ENCODE measurements at regions not wholly inside any gene's neighbourhood (a gene's known extent, or its start where the extent isn't known, plus 50 kb on each side); places are given as distances from the start of the nearest gene placed in this dataset.
"Not testable (repeated sequence)": the region's sequence is repeated elsewhere in the genome, so short reads cannot be mapped to it uniquely, and the experiment has no call there.

GRCh38 chr1:67917006-67917405 lies 83.7 kb upstream of the GNG12 start:
- Histone ChIP-seq H3K27me3 (no peaks in the 10 kb centered on the region), H3K4me3 (no peak overlapping the region), H3K9me3 (no peaks in the 10 kb centered on the region), H3K27ac (no peak overlapping the region), H3K4me1 (no peaks in the 10 kb centered on the region), H3K36me3 (no peaks in the 10 kb centered on the region)
- DNase-seq (no peak), ATAC-seq (no peak)
- no peak for TF ChIP-seq CTCF (IDR thresholded peaks at IDR 0.05)
- intact Hi-C loops (cut with DNase I) = no loop called here

GRCh38 chr1:67916140-67916886 lies 83.0 kb upstream of the GNG12 start:
- ATAC-seq (no peak), DNase-seq (no peak)
- Histone ChIP-seq H3K4me1 (no peaks in the 10 kb centered on the region), H3K27me3 (no peaks in the 10 kb centered on the region), H3K9me3 (no peaks in the 10 kb centered on the region), H3K4me3 (no peak overlapping the region), H3K36me3 (no peaks in the 10 kb centered on the region), H3K27ac (no peak overlapping the region)
- TF ChIP-seq CTCF (IDR thresholded peaks at IDR 0.05) = no peak
- intact Hi-C loops (cut with DNase I) = no loop called here

GRCh38 chr1:67909776-67910175 lies 76.5 kb upstream of the GNG12 start:
- no peak for TF ChIP-seq CTCF (IDR thresholded peaks at IDR 0.05)
- Histone ChIP-seq H3K4me3 (no peak overlapping the region), H3K9me3 (no peaks in the 10 kb centered on the region), H3K4me1 (no peaks in the 10 kb centered on the region), H3K27me3 (no peaks in the 10 kb centered on the region), H3K27ac (no peak overlapping the region), H3K36me3 (no peaks in the 10 kb centered on the region)
- intact Hi-C loops (cut with DNase I) = no loop called here
- ATAC-seq (no peak), DNase-seq (no peak)

GRCh38 chr1:67908250-67908936 lies 75.1 kb upstream of the GNG12 start:
- H3K36me3 ChIP-seq = no peaks in the 10 kb centered on the region
- no peak for ATAC-seq
- no peak for TF ChIP-seq CTCF (IDR thresholded peaks at IDR 0.05)
- no peak overlapping the region for H3K27ac ChIP-seq
- no peaks in the 10 kb centered on the region for H3K27me3 ChIP-seq
- DNase-seq = no peak
- no peaks in the 10 kb centered on the region for H3K4me1 ChIP-seq
- H3K9me3 ChIP-seq = no peaks in the 10 kb centered on the region
- intact Hi-C loops (cut with DNase I) = no loop called here
- no peak overlapping the region for H3K4me3 ChIP-seq

GRCh38 chr1:67907467-67907866 lies 74.2 kb upstream of the GNG12 start:
- DNase-seq; H3K4me1 ChIP-seq; H3K4me3 ChIP-seq; H3K27ac ChIP-seq; H3K36me3 ChIP-seq; H3K27me3 ChIP-seq; H3K9me3 ChIP-seq; intact Hi-C loops (cut with DNase I); ATAC-seq: not testable (repeated sequence)

- H3K27me3 ChIP-seq; H3K4me3 ChIP-seq; DNase-seq; intact Hi-C loops (cut with DNase I); H3K27ac ChIP-seq; H3K9me3 ChIP-seq; H3K4me1 ChIP-seq; ATAC-seq; H3K36me3 ChIP-seq: not testable (repeated sequence)
These were observed 72.7 kb upstream of the GNG12 start for GRCh38 chr1:67906015-67906414.

GRCh38 chr1:67902546-67903223 lies 69.4 kb upstream of the GNG12 start:
- H3K27me3 ChIP-seq; ATAC-seq; H3K9me3 ChIP-seq; DNase-seq; H3K4me1 ChIP-seq; H3K27ac ChIP-seq; H3K4me3 ChIP-seq; H3K36me3 ChIP-seq; intact Hi-C loops (cut with DNase I): not testable (repeated sequence)

Measured in upper lobe of right lung (tissue), 1 donor.